ENCODE measurements at regions not wholly inside any gene's neighbourhood (a gene's known extent, or its start where the extent isn't known, plus 50 kb on each side); places are given as distances from the start of the nearest gene placed in this dataset.
A peak's percentile ranks its signal among the peaks of the same experiment; 100 is the strongest.

DNA sequence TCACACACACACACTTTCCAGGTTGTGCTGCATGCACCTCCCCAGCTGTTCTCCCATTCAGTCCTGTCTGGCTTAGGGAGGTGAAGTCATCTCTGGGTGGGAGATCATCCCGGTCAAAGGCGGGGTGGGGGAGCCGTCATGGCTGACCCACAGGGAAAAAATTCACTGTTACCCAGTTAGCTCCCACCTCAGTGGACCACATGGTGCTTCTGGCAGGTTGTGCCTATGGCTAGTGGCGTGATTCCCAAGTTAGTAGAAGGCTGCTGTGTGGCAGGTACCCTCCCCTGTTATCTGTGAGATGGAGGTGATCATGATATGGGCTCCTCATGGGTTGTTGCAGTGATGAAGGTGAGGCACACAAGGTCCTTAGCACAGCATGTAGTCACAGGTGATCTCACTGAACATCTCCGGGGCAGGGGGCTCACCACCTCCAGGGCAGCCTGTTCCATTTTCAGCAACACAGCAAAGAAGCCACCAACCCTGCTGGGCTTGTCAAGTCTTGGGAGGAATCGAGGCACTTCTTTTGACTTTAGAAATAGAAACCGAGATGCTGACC is 154.9 kb upstream of the CCND2 start:
- Histone ChIP-seq H3K4me1 (ENCODE audit: control insufficient read depth, insufficient read depth, low read depth, low read length) (peaks cover 31% of the 10 kb centered on the region), H3K4me2 (ENCODE audit: low read length, poor library complexity, severe bottlenecking) (no peak overlapping the region), H3K36me3 (ENCODE audit: control insufficient read depth in 1 of 2, insufficient read depth in 2 of 2, low read depth in 1 of 2, low read length in 2 of 2) (no peaks in the 10 kb centered on the region), H4K8ac (ENCODE audit: low read length) (no peak overlapping the region), H2AK5ac (ENCODE audit: low read length, severe bottlenecking) (peak overlapping the region; percentile 18), H2BK120ac (ENCODE audit: low read depth, low read length) (no peak overlapping the region), H2BK15ac (ENCODE audit: low read depth, poor library complexity, severe bottlenecking) (no peak overlapping the region), H3K4ac (ENCODE audit: low read depth in 1 of 2, low read length in 2 of 2) (no peak overlapping the region), H3K27ac (ENCODE audit: low read length, poor library complexity, severe bottlenecking) (peak overlapping the region; percentile 50), H3K79me1 (replicated peaks; ENCODE audit: low read length, poor library complexity, severe bottlenecking) (no peaks in the 10 kb centered on the region), H3K4me3 (ENCODE audit: insufficient read depth in 1 of 2, low read depth in 1 of 2, low read length in 2 of 2) (no peak overlapping the region), H2BK5ac (ENCODE audit: low read depth, low read length, poor library complexity, severe bottlenecking) (no peak overlapping the region), H3K18ac (ENCODE audit: low read depth in 1 of 2, low read length in 2 of 2) (no peak overlapping the region), H3K9ac (ENCODE audit: low read length) (no peak overlapping the region), H2AFZ (ENCODE audit: low read depth, low read length) (no peak overlapping the region), H2BK12ac (ENCODE audit: low read length in 2 of 2) (peak overlapping the region in 1 of 2 experiments; percentile 29), H3K14ac (ENCODE audit: low read length in 2 of 2) (no peak overlapping the region), H3K9me3 (ENCODE audit: control insufficient read depth, low read length) (no peaks in the 10 kb centered on the region), H3K27me3 (ENCODE audit: control insufficient read depth in 1 of 2, insufficient read depth in 1 of 2, low read length in 2 of 2) (peaks cover 4 to 59% of the 10 kb centered on the region in 2 experiments), H4K91ac (ENCODE audit: low read length) (no peak overlapping the region), H3K23ac (ENCODE audit: low read length in 2 of 2) (no peak overlapping the region)
- DNase-seq, result no peak
- WGBS, result 77% methylated on average over 7 of the region's 7 CpGs

DNA sequence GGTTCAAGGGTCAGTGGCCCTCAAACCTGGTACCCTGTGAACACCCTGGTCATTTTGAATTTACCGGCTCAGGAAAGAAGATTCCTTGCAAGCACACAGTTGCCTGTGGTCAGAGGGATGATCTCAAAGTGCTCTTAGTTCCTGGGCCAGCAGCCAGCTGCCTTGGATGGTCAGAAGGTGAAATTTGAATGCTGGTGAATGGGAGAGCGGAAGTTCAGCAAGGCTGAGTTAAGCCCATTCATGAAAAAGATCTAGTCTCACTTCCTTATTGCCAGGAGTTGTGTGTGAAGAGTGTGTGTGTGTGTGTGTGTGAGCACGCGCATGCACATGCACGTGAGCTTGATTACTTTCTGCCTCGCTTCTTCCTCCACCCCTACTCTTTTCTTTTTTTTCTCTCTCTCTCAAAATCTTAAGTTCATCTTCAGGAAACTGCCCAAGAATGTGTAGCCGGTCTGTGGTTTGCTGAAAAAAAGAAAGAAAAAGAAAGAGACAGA is 155.5 kb upstream of the CCND2 start:
- no peak overlapping the region for H3K9ac ChIP-seq (ENCODE audit: low read length)
- no peak overlapping the region for H3K18ac ChIP-seq (ENCODE audit: low read depth in 1 of 2, low read length in 2 of 2)
- no peak overlapping the region for H3K4ac ChIP-seq (ENCODE audit: low read depth in 1 of 2, low read length in 2 of 2)
- H2AFZ ChIP-seq (ENCODE audit: low read depth, low read length), result no peak overlapping the region
- H2BK120ac ChIP-seq (ENCODE audit: low read depth, low read length), result no peak overlapping the region
- H3K9me3 ChIP-seq (ENCODE audit: control insufficient read depth, low read length), result no peaks in the 10 kb centered on the region
- H2BK15ac ChIP-seq (ENCODE audit: low read depth, poor library complexity, severe bottlenecking), result no peak overlapping the region
- H3K27me3 ChIP-seq (ENCODE audit: control insufficient read depth in 1 of 2, insufficient read depth in 1 of 2, low read length in 2 of 2), result peaks cover 4 to 53% of the 10 kb centered on the region in 2 experiments
- no peak overlapping the region for H3K23ac ChIP-seq (ENCODE audit: low read length in 2 of 2)
- H3K4me1 ChIP-seq (ENCODE audit: control insufficient read depth, insufficient read depth, low read depth, low read length), result peaks cover 36% of the 10 kb centered on the region
- H3K36me3 ChIP-seq (ENCODE audit: control insufficient read depth in 1 of 2, insufficient read depth in 2 of 2, low read depth in 1 of 2, low read length in 2 of 2), result no peaks in the 10 kb centered on the region
- H3K14ac ChIP-seq (ENCODE audit: low read length in 2 of 2), result no peak overlapping the region
- H4K8ac ChIP-seq (ENCODE audit: low read length), result no peak overlapping the region
- H3K4me3 ChIP-seq (ENCODE audit: insufficient read depth in 1 of 2, low read depth in 1 of 2, low read length in 2 of 2), result no peak overlapping the region
- no peak overlapping the region for H2BK5ac ChIP-seq (ENCODE audit: low read depth, low read length, poor library complexity, severe bottlenecking)
- H2AK5ac ChIP-seq (ENCODE audit: low read length, severe bottlenecking), result peak overlapping the region; percentile 89
- H3K79me1 ChIP-seq (replicated peaks; ENCODE audit: low read length, poor library complexity, severe bottlenecking), result no peaks in the 10 kb centered on the region
- no peak overlapping the region for H3K4me2 ChIP-seq (ENCODE audit: low read length, poor library complexity, severe bottlenecking)
- H3K27ac ChIP-seq (ENCODE audit: low read length, poor library complexity, severe bottlenecking), result peak overlapping the region; percentile 50
- no peak overlapping the region for H4K91ac ChIP-seq (ENCODE audit: low read length)
- WGBS, result 50% methylated on average over 3 of the region's 7 CpGs
- peak overlapping the region in 1 of 2 experiments; percentile 25 for H2BK12ac ChIP-seq (ENCODE audit: low read length in 2 of 2)
- peak; percentile 65 for DNase-seq

DNA sequence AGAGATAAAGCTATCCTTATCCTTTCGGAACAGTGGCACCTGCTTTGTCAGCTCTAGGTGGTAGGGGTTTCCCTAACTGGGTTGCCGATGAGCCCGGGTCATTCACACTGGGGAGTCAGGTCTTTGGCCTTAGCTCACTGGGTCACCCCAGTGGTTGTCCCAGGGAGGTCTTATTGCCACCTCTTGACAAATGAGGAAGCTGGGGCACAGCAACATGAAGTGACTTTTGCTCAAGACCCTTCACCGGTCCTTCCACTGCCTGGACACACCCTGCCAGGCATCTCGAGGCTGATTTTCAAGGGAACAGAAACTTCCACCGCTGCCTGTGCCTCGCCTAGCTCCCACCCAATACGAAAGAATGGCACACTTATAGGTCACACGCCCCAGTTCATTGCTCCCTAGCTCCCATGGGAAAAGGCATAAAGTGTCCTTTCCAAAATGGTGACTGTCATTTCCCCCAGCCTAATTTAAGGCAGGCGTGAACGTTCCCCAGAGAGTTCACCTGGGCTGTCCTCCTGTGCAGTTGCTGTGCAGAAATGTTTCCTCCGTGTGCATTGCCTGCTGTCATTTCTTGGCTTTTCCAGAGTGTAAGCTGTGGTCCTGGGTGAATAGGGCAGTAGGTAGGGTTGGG is 156.1 kb upstream of the CCND2 start:
- H2AFZ ChIP-seq (ENCODE audit: low read depth, low read length), result no peak overlapping the region
- WGBS, result 87% methylated on average over 12 of the region's 12 CpGs
- peaks cover 38% of the 10 kb centered on the region for H3K4me1 ChIP-seq (ENCODE audit: control insufficient read depth, insufficient read depth, low read depth, low read length)
- H2AK5ac ChIP-seq (ENCODE audit: low read length, severe bottlenecking), result peak overlapping the region; percentile 89
- no peak overlapping the region for H3K23ac ChIP-seq (ENCODE audit: low read length in 2 of 2)
- H2BK12ac ChIP-seq (ENCODE audit: low read length in 2 of 2), result peak overlapping the region in 1 of 2 experiments; percentile 25
- no peaks in the 10 kb centered on the region for H3K9me3 ChIP-seq (ENCODE audit: control insufficient read depth, low read length)
- no peak for DNase-seq
- H2BK15ac ChIP-seq (ENCODE audit: low read depth, poor library complexity, severe bottlenecking), result no peak overlapping the region
- H4K8ac ChIP-seq (ENCODE audit: low read length), result no peak overlapping the region
- H4K91ac ChIP-seq (ENCODE audit: low read length), result peak overlapping the region; percentile 43
- H3K27me3 ChIP-seq (ENCODE audit: control insufficient read depth in 1 of 2, insufficient read depth in 1 of 2, low read length in 2 of 2), result peaks cover 4 to 54% of the 10 kb centered on the region in 2 experiments
- no peak overlapping the region for H3K4me2 ChIP-seq (ENCODE audit: low read length, poor library complexity, severe bottlenecking)
- no peak overlapping the region for H3K4ac ChIP-seq (ENCODE audit: low read depth in 1 of 2, low read length in 2 of 2)
- H3K36me3 ChIP-seq (ENCODE audit: control insufficient read depth in 1 of 2, insufficient read depth in 2 of 2, low read depth in 1 of 2, low read length in 2 of 2), result no peaks in the 10 kb centered on the region
- H3K27ac ChIP-seq (ENCODE audit: low read length, poor library complexity, severe bottlenecking), result peak overlapping the region; percentile 53
- no peak overlapping the region for H3K4me3 ChIP-seq (ENCODE audit: insufficient read depth in 1 of 2, low read depth in 1 of 2, low read length in 2 of 2)
- H2BK5ac ChIP-seq (ENCODE audit: low read depth, low read length, poor library complexity, severe bottlenecking), result no peak overlapping the region
- no peaks in the 10 kb centered on the region for H3K79me1 ChIP-seq (replicated peaks; ENCODE audit: low read length, poor library complexity, severe bottlenecking)
- no peak overlapping the region for H3K9ac ChIP-seq (ENCODE audit: low read length)
- no peak overlapping the region for H2BK120ac ChIP-seq (ENCODE audit: low read depth, low read length)
- H3K14ac ChIP-seq (ENCODE audit: low read length in 2 of 2), result no peak overlapping the region
- no peak overlapping the region for H3K18ac ChIP-seq (ENCODE audit: low read depth in 1 of 2, low read length in 2 of 2)

DNA sequence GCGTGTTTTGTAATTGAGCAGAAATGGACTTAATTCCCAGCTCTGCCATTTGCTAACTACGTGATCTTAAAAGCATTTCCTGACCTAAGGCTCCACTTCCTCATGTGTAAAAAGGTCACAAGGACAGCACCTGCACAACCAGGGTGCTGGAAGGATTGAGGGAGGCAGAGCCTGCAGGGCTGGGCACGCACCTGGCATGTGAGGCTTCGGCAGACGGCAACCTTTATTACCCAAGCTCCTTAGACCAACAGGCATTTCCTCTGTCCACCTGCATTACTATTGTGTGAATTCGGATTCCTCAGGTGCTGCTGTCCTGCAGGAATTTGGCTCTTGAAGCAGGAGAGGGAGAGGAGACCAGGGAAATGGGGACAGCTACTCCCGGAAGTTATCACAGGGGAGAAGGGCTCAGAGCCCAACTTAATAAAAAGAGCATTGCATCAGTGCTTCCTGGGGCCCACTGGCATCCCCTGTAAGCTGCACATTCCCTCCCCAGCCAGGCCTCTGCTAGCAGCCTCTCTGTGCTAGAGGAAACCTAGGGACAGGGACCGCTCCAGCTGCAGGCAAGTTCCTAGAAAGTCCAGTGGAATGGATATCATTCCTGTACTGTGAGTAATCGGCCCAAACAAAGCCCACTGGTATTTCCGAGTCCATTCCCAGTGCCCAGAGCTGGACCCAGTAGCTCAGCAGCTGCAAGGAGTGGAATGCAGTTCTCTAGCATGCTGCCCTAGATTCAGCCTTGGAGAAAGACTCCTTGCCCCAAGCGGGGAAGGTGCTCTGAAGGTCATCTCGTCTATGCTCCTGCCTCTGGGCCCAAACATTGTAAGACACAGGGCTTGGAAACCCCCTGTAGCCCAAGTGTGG is 157.1 kb upstream of the CCND2 start:
- Histone ChIP-seq H2BK5ac (ENCODE audit: low read depth, low read length, poor library complexity, severe bottlenecking) (no peak overlapping the region), H3K36me3 (ENCODE audit: control insufficient read depth in 1 of 2, insufficient read depth in 2 of 2, low read depth in 1 of 2, low read length in 2 of 2) (no peaks in the 10 kb centered on the region), H3K9ac (ENCODE audit: low read length) (no peak overlapping the region), H3K27me3 (ENCODE audit: control insufficient read depth in 1 of 2, insufficient read depth in 1 of 2, low read length in 2 of 2) (peaks cover 1 to 57% of the 10 kb centered on the region in 2 experiments), H3K79me1 (replicated peaks; ENCODE audit: low read length, poor library complexity, severe bottlenecking) (no peaks in the 10 kb centered on the region), H3K23ac (ENCODE audit: low read length in 2 of 2) (no peak overlapping the region), H2BK15ac (ENCODE audit: low read depth, poor library complexity, severe bottlenecking) (no peak overlapping the region), H2BK120ac (ENCODE audit: low read depth, low read length) (no peak overlapping the region), H4K8ac (ENCODE audit: low read length) (no peak overlapping the region), H3K14ac (ENCODE audit: low read length in 2 of 2) (no peak overlapping the region), H2BK12ac (ENCODE audit: low read length in 2 of 2) (no peak overlapping the region), H3K18ac (ENCODE audit: low read depth in 1 of 2, low read length in 2 of 2) (peak overlapping the region in 1 of 2 experiments; percentile 49), H3K4ac (ENCODE audit: low read depth in 1 of 2, low read length in 2 of 2) (no peak overlapping the region), H2AFZ (ENCODE audit: low read depth, low read length) (no peak overlapping the region), H3K4me1 (ENCODE audit: control insufficient read depth, insufficient read depth, low read depth, low read length) (peaks cover 38% of the 10 kb centered on the region), H2AK5ac (ENCODE audit: low read length, severe bottlenecking) (peak overlapping the region; percentile 89), H4K91ac (ENCODE audit: low read length) (no peak overlapping the region), H3K27ac (ENCODE audit: low read length, poor library complexity, severe bottlenecking) (peak overlapping the region; percentile 53), H3K4me3 (ENCODE audit: insufficient read depth in 1 of 2, low read depth in 1 of 2, low read length in 2 of 2) (no peak overlapping the region), H3K9me3 (ENCODE audit: control insufficient read depth, low read length) (no peaks in the 10 kb centered on the region), H3K4me2 (ENCODE audit: low read length, poor library complexity, severe bottlenecking) (no peak overlapping the region)
- 37% methylated on average over 10 of the region's 12 CpGs for WGBS
- DNase-seq, result peak; percentile 82

Data from mesenchymal stem cell (in vitro differentiated cells and primary cell).